ENCODE measurements at regions not wholly inside any gene's neighbourhood (a gene's known extent, or its start where the extent isn't known, plus 50 kb on each side); places are given as distances from the start of the nearest gene placed in this dataset.

DNA sequence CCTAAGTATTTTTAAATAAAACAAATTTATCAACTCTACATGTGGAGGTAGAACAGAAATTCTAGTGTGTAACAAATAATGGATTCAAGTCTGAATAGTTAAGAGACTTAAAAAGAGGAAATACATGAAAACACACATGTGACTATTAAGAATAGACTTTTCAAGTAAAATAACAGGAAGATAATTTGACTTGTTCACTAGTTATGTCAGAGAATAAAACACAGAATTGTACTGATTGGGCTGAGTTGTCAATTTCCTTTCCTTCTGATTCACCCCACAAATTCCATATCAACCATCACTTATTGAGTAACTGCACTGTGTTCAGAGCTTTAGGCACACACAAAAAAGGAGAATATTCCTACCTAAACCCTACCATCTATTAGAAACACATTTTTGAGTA, 557.2 kb downstream of the TUSC7 start:
- no peak for TF ChIP-seq TAF1 (IDR thresholded peaks at IDR 0.05; ENCODE audit: borderline replicate concordance, insufficient read depth, low read length)
- TF ChIP-seq FOXP2 (optimal IDR thresholded peaks at IDR 0.05; ENCODE audit: borderline replicate concordance, extremely low read depth, extremely low read length, insufficient read depth): no peak

DNA sequence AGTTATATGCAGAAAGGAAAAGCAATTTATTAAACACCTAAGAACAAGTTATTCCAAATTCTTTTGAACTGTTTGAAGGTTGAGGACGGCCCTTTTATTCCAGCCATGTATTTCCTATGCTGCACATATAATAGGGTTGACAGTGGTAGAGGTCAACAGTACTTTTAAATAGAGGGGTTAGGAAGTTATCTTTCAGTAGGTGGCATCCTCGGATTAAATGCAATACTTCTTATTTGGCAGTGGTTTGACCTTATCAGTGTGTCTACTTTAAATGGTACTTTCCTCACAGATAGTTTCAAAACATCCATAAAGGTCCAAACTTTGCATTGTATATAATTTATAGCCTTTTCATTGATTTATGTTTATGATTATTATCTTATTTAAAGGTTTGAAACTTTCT, 558.7 kb downstream of the TUSC7 start:
- no peak for TF ChIP-seq SIN3A (IDR thresholded peaks at IDR 0.05; ENCODE audit: borderline replicate concordance, insufficient read depth, low read length)
- TF ChIP-seq TAF1 (IDR thresholded peaks at IDR 0.05; ENCODE audit: borderline replicate concordance, insufficient read depth, low read length): no peak
- no peak for TF ChIP-seq FOXP2 (optimal IDR thresholded peaks at IDR 0.05; ENCODE audit: borderline replicate concordance, extremely low read depth, extremely low read length, insufficient read depth)
- TF ChIP-seq POLR2AphosphoS5 (IDR thresholded peaks at IDR 0.05; ENCODE audit: low read depth, low read length): no peak
- TF ChIP-seq, protein P1, sequence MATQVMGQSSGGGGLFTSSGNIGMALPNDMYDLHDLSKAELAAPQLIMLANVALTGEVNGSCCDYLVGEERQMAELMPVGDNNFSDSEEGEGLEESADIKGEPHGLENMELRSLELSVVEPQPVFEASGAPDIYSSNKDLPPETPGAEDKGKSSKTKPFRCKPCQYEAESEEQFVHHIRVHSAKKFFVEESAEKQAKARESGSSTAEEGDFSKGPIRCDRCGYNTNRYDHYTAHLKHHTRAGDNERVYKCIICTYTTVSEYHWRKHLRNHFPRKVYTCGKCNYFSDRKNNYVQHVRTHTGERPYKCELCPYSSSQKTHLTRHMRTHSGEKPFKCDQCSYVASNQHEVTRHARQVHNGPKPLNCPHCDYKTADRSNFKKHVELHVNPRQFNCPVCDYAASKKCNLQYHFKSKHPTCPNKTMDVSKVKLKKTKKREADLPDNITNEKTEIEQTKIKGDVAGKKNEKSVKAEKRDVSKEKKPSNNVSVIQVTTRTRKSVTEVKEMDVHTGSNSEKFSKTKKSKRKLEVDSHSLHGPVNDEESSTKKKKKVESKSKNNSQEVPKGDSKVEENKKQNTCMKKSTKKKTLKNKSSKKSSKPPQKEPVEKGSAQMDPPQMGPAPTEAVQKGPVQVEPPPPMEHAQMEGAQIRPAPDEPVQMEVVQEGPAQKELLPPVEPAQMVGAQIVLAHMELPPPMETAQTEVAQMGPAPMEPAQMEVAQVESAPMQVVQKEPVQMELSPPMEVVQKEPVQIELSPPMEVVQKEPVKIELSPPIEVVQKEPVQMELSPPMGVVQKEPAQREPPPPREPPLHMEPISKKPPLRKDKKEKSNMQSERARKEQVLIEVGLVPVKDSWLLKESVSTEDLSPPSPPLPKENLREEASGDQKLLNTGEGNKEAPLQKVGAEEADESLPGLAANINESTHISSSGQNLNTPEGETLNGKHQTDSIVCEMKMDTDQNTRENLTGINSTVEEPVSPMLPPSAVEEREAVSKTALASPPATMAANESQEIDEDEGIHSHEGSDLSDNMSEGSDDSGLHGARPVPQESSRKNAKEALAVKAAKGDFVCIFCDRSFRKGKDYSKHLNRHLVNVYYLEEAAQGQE (IDR thresholded peaks at IDR 0.05; ENCODE audit: insufficient read depth in 1 of 2, low read depth in 2 of 2, low read length in 2 of 2): no peak

DNA sequence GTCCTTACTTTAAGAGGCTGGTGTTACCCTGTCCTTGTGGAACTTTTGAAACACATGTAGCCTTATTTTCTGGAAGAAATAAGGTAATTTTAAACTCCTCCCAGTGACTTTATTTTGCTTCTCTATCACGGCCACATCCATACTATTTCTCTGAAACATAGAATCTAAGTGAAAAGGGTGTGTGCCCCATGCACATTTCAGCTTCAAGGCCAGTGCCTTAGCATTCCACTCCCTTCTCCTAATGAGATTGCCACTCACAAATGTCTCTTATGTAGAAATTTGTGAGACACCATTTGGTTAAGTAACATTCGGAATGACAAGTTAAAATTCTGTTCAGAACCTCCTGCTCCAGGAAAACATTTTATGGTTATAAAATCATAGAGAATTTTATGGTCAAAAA, 562.7 kb downstream of the TUSC7 start:
- TF ChIP-seq, protein P1 (IDR thresholded peaks at IDR 0.05; ENCODE audit: insufficient read depth in 1 of 2, low read depth in 2 of 2, low read length in 2 of 2): no peak
- TF ChIP-seq TAF1 (IDR thresholded peaks at IDR 0.05; ENCODE audit: borderline replicate concordance, insufficient read depth, low read length) (no peak), POLR2AphosphoS5 (IDR thresholded peaks at IDR 0.05; ENCODE audit: low read depth, low read length) (no peak), SIN3A (IDR thresholded peaks at IDR 0.05; ENCODE audit: borderline replicate concordance, insufficient read depth, low read length) (no peak), FOXP2 (optimal IDR thresholded peaks at IDR 0.05; ENCODE audit: borderline replicate concordance, extremely low read depth, extremely low read length, insufficient read depth) (no peak)

DNA sequence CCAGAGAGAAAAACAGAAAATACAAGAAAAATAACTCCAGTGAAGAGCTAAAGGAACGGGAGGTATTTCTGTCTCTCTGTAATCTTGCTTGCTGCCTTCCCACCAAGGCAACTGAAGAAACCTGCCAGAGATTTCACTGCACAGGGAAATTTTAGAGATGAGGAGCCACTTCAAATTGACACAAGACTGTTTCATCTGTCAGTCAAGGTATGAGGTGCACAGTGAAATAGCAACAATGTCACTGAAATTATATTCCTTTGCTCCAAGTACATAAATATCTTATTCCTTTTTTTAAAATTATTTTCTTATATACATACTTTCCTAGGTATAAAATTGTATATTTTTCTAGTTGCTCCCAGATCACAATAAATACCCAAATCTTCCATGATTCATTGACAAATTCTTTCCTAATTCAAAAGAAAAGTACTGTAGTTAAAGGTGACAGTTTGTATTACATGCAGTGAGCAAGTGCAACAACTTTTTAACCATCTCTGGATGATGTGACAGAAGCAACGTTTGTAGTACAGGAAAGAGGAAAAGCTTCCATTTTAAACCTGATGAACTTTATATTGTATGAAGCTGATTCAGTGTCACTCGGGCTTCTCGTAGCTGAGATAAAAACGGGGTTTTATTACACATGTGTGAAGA, 563.4 kb downstream of the TUSC7 start:
- no peak for TF ChIP-seq SIN3A (IDR thresholded peaks at IDR 0.05; ENCODE audit: borderline replicate concordance, insufficient read depth, low read length)

DNA sequence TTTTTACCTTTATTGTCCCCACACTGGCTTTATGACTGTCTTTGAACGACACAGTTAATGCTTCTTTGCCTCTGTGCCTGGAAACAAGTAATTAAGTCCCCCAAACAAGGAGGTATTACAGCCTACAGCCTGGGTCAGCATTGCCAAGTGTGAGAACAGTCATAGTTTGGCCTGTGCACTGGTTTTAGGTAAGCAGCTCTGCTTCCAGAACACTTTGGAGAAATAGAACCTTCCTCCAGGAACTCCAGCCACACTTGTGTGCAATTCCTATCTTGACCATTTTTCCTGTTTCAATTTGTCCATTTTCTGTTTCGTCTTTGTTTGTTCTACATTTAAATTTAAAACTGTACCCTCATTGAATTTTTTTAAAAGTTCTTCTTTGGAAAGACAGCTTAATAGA, 568.2 kb downstream of the TUSC7 start:
- no peak for TF ChIP-seq SIN3A (IDR thresholded peaks at IDR 0.05; ENCODE audit: borderline replicate concordance, insufficient read depth, low read length)
- TF ChIP-seq, protein P1 (IDR thresholded peaks at IDR 0.05; ENCODE audit: insufficient read depth in 1 of 2, low read depth in 2 of 2, low read length in 2 of 2): no peak
- no peak for TF ChIP-seq FOXP2 (optimal IDR thresholded peaks at IDR 0.05; ENCODE audit: borderline replicate concordance, extremely low read depth, extremely low read length, insufficient read depth)
- TF ChIP-seq POLR2AphosphoS5 (IDR thresholded peaks at IDR 0.05; ENCODE audit: low read depth, low read length): no peak
- no peak for TF ChIP-seq TAF1 (IDR thresholded peaks at IDR 0.05; ENCODE audit: borderline replicate concordance, insufficient read depth, low read length)

DNA sequence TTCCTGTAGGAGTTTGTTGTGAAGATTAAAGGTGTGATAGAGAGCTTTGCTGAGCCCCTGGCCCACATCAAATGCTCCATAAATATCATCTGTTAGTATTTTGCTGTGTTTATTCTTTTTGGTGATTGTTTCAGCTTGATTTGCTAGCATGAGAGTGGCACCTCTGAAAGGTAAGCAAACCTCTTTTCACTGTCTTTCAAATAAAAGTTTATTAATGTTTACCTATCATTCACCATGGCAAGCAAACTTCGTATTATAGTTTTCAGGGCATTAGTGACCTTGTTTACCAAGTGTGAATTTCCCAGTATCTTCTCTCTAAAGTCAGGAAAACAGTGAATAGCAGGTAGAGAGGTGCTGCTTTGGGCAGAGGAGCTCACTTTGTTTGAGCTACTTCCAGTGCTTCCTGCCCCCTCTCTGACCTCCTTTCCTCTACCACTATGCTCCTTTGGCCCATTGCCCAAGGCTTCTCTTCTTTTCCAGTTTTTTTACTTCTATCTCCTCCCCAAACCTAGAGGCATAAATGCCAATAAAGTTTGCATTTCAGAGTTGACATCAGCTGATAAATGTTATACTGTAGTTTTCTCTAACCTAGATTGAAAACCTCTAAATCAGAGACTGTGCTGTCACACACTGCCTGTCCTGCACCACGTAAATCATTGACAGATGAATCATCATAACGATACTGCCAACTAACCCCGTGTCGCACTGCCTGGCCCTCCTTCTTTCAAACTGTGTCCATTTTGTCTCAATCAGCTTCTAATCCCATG, 569.0 kb downstream of the TUSC7 start:
- no peak for TF ChIP-seq FOXP2 (optimal IDR thresholded peaks at IDR 0.05; ENCODE audit: borderline replicate concordance, extremely low read depth, extremely low read length, insufficient read depth)
- no peak for TF ChIP-seq TAF1 (IDR thresholded peaks at IDR 0.05; ENCODE audit: borderline replicate concordance, insufficient read depth, low read length)
- no peak for TF ChIP-seq POLR2AphosphoS5 (IDR thresholded peaks at IDR 0.05; ENCODE audit: low read depth, low read length)
- no peak for TF ChIP-seq SIN3A (IDR thresholded peaks at IDR 0.05; ENCODE audit: borderline replicate concordance, insufficient read depth, low read length)
- TF ChIP-seq, protein P1 (IDR thresholded peaks at IDR 0.05; ENCODE audit: insufficient read depth in 1 of 2, low read depth in 2 of 2, low read length in 2 of 2): no peak

Measured in PFSK-1 (cell line).